Gastroesophageal sphincter (tissue), 4 donors: ENCODE measurements at regions not wholly inside any gene's neighbourhood (a gene's known extent, or its start where the extent isn't known, plus 50 kb on each side); places are given as distances from the start of the nearest gene placed in this dataset.
"Not testable (repeated sequence)": the region's sequence is repeated elsewhere in the genome, so short reads cannot be mapped to it uniquely, and the experiment has no call there.

ENCODE experiments used
- ATAC-seq: fragments of 150-250 bp; one replicate; pipeline ENCODE4 v1.9.1; 2016; ENCODE audit warnings: mild to moderate bottlenecking, moderate library complexity
- H3K27ac ChIP-seq, 4 donors: fragments of 200-600 bp; sonication (generic) in 3 of 4; 1 replicate in 3 of 4; 2 replicates in 1 of 4; pipeline ENCODE4 v1.5.1; 2016 to 2019
- H3K27me3 ChIP-seq: fragments of 200-600 bp; sonication (generic); one replicate; pipeline ENCODE4 v1.5.1; 2019
- H3K36me3 ChIP-seq, 2 donors: fragments of 200-600 bp; sonication (generic); one replicate each; pipeline ENCODE4 v1.5.1; 2019; ENCODE audit warnings: control low read depth in 1 of 2
- H3K4me1 ChIP-seq, 3 donors: fragments of 200-600 bp; sonication (generic); 1 replicate in 2 of 3; 2 replicates in 1 of 3; pipeline ENCODE4 v1.5.1; 2016 to 2019; ENCODE audit warnings: control low read depth in 2 of 3
- H3K4me3 ChIP-seq, 2 donors: fragments of 200-600 bp; sonication (generic); one replicate each; pipeline ENCODE4 v1.5.1; 2019; ENCODE audit warnings: mild to moderate bottlenecking in 1 of 2, moderate library complexity in 1 of 2
- H3K9me3 ChIP-seq, 3 donors: fragments of 200-600 bp; sonication (generic); one replicate each; pipeline ENCODE4 v1.5.1; 2017 to 2019; ENCODE audit warnings: control low read depth in 2 of 3
- EP300 ChIP-seq: sonication (generic); formaldehyde crosslinking; IDR thresholded peaks from one replicate; pipeline ENCODE4 v1.6.1; 2017; ENCODE audit warnings: antibody characterized with exemption, mild to moderate bottlenecking
- POLR2A ChIP-seq, 2 donors: fragments of 450-650 bp; IDR thresholded peaks; one replicate each; pipeline ENCODE4 v1.6.1; 2017; ENCODE audit warnings: antibody characterized with exemption in 2 of 2, mild to moderate bottlenecking in 2 of 2, moderate library complexity in 1 of 2
- POLR2AphosphoS5 ChIP-seq: sonication (generic); formaldehyde crosslinking; IDR thresholded peaks from one replicate; pipeline ENCODE4 v1.6.1; 2017; ENCODE audit warnings: antibody characterized with exemption
- WGBS, 2 donors: methylation state at CpG; one replicate each; pipeline ENCODE4 v1.1.5; 2018; ENCODE audit warnings: low coverage in 1 of 2; 5-methylcytosine and 5-hydroxymethylcytosine counted together
- TF ChIP-seq, protein P1 (sequence below), 4 experiments: fragments of 200-600 bp in 2 of 4; fragments of 450-650 bp in 2 of 4; sonication (generic) in 1 of 4; IDR thresholded peaks; one replicate each; pipeline ENCODE4 v1.5.1; 2017 to 2019; ENCODE audit warnings: antibody characterized with exemption in 4 of 4, mild to moderate bottlenecking in 2 of 4, moderate library complexity in 2 of 4

DNA sequence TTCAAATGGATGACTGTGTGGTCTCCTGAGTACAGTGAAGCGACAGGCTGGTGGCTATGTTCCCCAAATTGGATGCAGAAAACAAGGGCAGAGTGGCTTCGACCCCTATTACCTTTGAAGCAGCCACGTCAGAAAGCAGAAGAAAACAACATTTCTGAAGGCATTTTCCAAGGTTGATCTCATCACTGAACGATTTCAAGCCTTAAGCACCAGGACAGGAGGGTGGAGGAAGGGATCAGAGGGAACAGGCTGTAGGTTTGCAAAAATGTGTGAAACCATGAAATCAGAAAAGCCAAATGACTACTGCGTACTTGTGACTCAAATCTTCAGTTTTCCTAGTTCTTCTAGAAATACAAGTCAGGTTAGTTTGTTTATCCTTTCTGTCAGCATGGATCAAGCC, 181.0 kb upstream of the TMEM106B start:
- TF ChIP-seq POLR2A (IDR thresholded peaks at IDR 0.05) (no peak), POLR2AphosphoS5 (no peak), EP300 (no peak)
- TF ChIP-seq, protein P1, sequence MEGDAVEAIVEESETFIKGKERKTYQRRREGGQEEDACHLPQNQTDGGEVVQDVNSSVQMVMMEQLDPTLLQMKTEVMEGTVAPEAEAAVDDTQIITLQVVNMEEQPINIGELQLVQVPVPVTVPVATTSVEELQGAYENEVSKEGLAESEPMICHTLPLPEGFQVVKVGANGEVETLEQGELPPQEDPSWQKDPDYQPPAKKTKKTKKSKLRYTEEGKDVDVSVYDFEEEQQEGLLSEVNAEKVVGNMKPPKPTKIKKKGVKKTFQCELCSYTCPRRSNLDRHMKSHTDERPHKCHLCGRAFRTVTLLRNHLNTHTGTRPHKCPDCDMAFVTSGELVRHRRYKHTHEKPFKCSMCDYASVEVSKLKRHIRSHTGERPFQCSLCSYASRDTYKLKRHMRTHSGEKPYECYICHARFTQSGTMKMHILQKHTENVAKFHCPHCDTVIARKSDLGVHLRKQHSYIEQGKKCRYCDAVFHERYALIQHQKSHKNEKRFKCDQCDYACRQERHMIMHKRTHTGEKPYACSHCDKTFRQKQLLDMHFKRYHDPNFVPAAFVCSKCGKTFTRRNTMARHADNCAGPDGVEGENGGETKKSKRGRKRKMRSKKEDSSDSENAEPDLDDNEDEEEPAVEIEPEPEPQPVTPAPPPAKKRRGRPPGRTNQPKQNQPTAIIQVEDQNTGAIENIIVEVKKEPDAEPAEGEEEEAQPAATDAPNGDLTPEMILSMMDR (IDR thresholded peaks at IDR 0.05) = no peak
- WGBS, 2 donors = 60 to 82% methylated on average over 2 to 5 of the region's 5 CpGs
- no peak overlapping the region for H3K27ac ChIP-seq
- no peaks in the 10 kb centered on the region for H3K27me3 ChIP-seq
- H3K4me1 ChIP-seq = no peaks in the 10 kb centered on the region
- no peak for ATAC-seq
- no peaks in the 10 kb centered on the region for H3K9me3 ChIP-seq
- H3K36me3 ChIP-seq = no peaks in the 10 kb centered on the region
- no peak overlapping the region for H3K4me3 ChIP-seq

DNA sequence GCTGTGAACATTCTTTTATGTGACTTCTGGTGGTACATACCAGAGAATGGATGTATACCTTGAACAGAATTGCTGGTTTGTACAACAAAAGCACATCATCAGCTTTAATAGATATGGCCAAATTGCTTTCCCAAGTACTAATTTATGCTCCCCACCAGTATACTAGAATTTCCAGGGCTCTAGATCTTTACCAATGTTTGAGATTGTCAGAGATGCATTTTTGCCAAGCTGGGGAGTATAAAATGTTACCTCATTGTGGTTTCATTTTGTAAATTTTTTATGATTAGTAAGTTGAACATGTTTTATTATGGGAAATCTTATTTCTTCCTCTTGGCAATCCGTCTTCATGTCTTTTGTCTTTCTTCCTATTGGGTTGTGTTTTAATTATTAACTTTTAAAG, 179.9 kb upstream of the TMEM106B start:
- Histone ChIP-seq H3K27me3 (no peaks in the 10 kb centered on the region), H3K4me3 (no peak overlapping the region), H3K4me1 (no peaks in the 10 kb centered on the region), H3K36me3 (no peaks in the 10 kb centered on the region), H3K27ac (no peak overlapping the region), H3K9me3 (no peaks in the 10 kb centered on the region)
- TF ChIP-seq POLR2AphosphoS5 (no peak), POLR2A (IDR thresholded peaks at IDR 0.05) (no peak), EP300 (no peak)
- TF ChIP-seq, protein P1 (IDR thresholded peaks at IDR 0.05) = no peak
- 57% methylated on average over 1 of the region's 1 CpG; no CpG with 5 or more reads in 1 of the 2 donors for WGBS, 2 donors
- no peak for ATAC-seq

DNA sequence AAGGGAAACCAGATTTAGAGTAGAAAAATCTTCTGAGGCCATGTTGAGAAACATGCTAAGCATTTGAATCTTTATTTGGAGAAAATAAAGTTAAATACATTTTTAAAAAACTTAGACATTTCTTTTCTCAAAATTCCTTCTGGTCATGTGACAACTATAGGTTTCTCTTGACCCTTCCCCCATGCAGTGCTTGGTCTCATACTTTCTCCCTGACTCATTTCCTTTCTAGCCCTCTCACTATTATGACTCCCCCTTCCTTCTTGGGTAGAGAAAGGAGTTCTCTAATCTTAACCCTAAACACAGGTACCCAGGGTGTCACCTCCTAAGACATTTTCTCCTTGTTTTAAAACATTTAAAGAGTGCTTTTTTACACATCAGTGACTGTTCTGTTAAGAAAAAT, 179.5 kb upstream of the TMEM106B start:
- no peak overlapping the region for H3K27ac ChIP-seq
- H3K27me3 ChIP-seq = no peaks in the 10 kb centered on the region
- H3K4me1 ChIP-seq = no peaks in the 10 kb centered on the region
- no peaks in the 10 kb centered on the region for H3K36me3 ChIP-seq
- TF ChIP-seq EP300 = no peak
- TF ChIP-seq POLR2AphosphoS5 = no peak
- TF ChIP-seq, protein P1 (IDR thresholded peaks at IDR 0.05) = no peak
- TF ChIP-seq POLR2A (IDR thresholded peaks at IDR 0.05) = no peak
- H3K4me3 ChIP-seq = no peak overlapping the region
- ATAC-seq = no peak
- H3K9me3 ChIP-seq = no peaks in the 10 kb centered on the region

DNA sequence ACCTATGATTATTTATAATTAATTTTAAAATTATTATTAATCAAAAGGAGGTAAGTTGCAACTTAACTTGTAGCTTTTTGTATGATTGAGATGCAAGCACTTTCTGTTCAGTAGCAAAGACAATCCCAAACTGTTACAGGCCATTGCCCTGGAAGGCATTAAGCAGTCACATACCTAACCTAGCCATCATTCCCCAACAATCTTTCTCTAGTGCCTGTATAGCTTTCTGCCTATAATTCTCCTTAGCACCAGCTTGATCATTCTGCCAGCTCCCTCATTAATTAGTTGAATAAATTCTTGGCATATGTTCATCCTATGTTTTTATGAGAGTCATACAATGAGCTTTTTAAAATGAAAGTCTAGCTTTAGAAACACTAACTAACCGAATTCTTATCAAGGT, 178.9 kb upstream of the TMEM106B start:
- H3K36me3 ChIP-seq = no peaks in the 10 kb centered on the region
- ATAC-seq = no peak
- 39 to 63% methylated on average over 1 of the region's 1 CpG for WGBS, 2 donors
- no peak for TF ChIP-seq POLR2AphosphoS5
- TF ChIP-seq POLR2A (IDR thresholded peaks at IDR 0.05) = no peak
- no peak for TF ChIP-seq EP300
- TF ChIP-seq, protein P1 (IDR thresholded peaks at IDR 0.05) = no peak
- no peaks in the 10 kb centered on the region for H3K4me1 ChIP-seq
- no peaks in the 10 kb centered on the region for H3K27me3 ChIP-seq
- H3K4me3 ChIP-seq = no peak overlapping the region
- H3K9me3 ChIP-seq = no peaks in the 10 kb centered on the region
- no peak overlapping the region for H3K27ac ChIP-seq

DNA sequence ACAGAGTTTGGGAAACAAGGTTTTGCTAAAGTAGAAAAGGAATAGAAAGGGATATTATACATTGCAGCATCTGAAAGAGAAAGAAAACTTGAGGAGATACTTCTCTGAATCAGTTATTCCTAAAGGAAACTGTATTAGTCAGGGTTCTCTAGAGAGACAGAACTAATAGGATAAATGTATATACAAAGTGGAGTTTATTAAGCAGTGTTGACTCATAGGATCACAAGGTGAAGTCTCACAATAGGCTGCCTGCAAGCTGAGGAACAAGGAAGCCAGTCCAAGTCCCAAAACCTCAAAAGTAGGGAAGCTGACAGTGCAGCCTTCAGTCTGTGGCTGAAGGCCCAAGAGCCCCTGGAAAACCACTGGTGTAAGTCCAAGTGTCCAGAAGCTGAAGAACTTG, 167.6 kb upstream of the TMEM106B start:
- H3K4me1 ChIP-seq, H3K27me3 ChIP-seq, H3K27ac ChIP-seq, ATAC-seq, H3K9me3 ChIP-seq, H3K4me3 ChIP-seq, H3K36me3 ChIP-seq: not testable (repeated sequence)

DNA sequence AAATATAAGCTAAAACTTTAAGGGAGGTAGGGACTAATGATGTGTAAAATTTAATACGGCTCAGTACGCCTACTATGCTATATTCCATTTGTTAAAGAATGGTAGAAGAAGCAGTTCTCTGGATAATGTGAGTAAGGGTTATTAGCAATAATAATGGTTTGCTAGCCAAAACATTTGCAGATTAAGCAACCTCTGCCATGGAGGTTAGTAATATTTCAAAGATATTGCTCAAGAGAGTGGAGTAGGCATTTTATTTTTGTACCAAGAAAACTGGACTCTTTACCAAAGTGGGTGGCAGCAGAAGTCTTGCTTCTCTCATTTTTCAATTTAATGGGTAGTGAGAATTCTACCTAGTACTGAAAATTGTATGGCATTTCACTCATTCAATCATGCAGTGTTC, 158.9 kb upstream of the TMEM106B start:
- H3K4me1 ChIP-seq = no peaks in the 10 kb centered on the region
- no peaks in the 10 kb centered on the region for H3K36me3 ChIP-seq
- WGBS, 2 donors = 86 to 97% methylated on average over 2 of the region's 2 CpGs
- H3K9me3 ChIP-seq = peaks cover 0 to 22% (median 0%) of the 10 kb centered on the region in 3 donors
- ATAC-seq = no peak
- no peaks in the 10 kb centered on the region for H3K27me3 ChIP-seq
- H3K27ac ChIP-seq = no peak overlapping the region
- no peak overlapping the region for H3K4me3 ChIP-seq
- TF ChIP-seq, protein P1 (IDR thresholded peaks at IDR 0.05) = no peak
- TF ChIP-seq POLR2A (IDR thresholded peaks at IDR 0.05) = no peak
